Skeletal muscle satellite cell (primary cell): ENCODE measurements at regions not wholly inside any gene's neighbourhood (a gene's known extent, or its start where the extent isn't known, plus 50 kb on each side); places are given as distances from the start of the nearest gene placed in this dataset.
A peak's percentile ranks its signal among the peaks of the same experiment; 100 is the strongest.
"Not testable (repeated sequence)": the region's sequence is repeated elsewhere in the genome, so short reads cannot be mapped to it uniquely, and the experiment has no call there.

Source experiments
- H3K27me3 ChIP-seq: 2 replicates; pipeline ENCODE4 v1.7.0; 2013; ENCODE audit warnings: low read length; ENCODE audit not compliant: control insufficient read depth, insufficient read depth
- H3K36me3 ChIP-seq: 2 replicates; pipeline ENCODE4 v1.7.0; 2013; ENCODE audit warnings: mild to moderate bottlenecking, control low read depth, low read length; ENCODE audit not compliant: insufficient read depth
- H3K4me1 ChIP-seq: 2 replicates; pipeline ENCODE4 v1.7.0; 2013; ENCODE audit warnings: low read length; ENCODE audit not compliant: control insufficient read depth, insufficient read depth
- H3K4me2 ChIP-seq: 2 replicates; pipeline ENCODE4 v1.7.0; 2013; ENCODE audit warnings: mild to moderate bottlenecking, low read length
- H3K4me3 ChIP-seq: 2 replicates; pipeline ENCODE4 v1.7.0; 2013; ENCODE audit warnings: low read length
- H3K9ac ChIP-seq: 2 replicates; pipeline ENCODE4 v1.7.0; 2013; ENCODE audit warnings: mild to moderate bottlenecking, low read depth, low read length, moderate library complexity
- H3K9me3 ChIP-seq: replicated peaks from 2 replicates; pipeline ENCODE4 v1.7.0; 2013; ENCODE audit warnings: mild to moderate bottlenecking, control low read depth, low read length

- no peaks in the 10 kb centered on the region for H3K9me3 ChIP-seq
- H3K4me3 ChIP-seq, result no peak overlapping the region
- no peak overlapping the region for H3K9ac ChIP-seq
- no peaks in the 10 kb centered on the region for H3K4me1 ChIP-seq
- H3K27me3 ChIP-seq, result no peaks in the 10 kb centered on the region
- no peaks in the 10 kb centered on the region for H3K36me3 ChIP-seq
- no peak overlapping the region for H3K4me2 ChIP-seq
Observed at GRCh38 chr5:153358315-153358976, 132.0 kb upstream of the GRIA1 start.

GRCh38 chr5:153360860-153361259, 129.6 kb upstream of the GRIA1 start:
- H3K9ac ChIP-seq, result no peak overlapping the region
- H3K9me3 ChIP-seq, result no peaks in the 10 kb centered on the region
- H3K4me3 ChIP-seq, result no peak overlapping the region
- no peaks in the 10 kb centered on the region for H3K4me1 ChIP-seq
- no peaks in the 10 kb centered on the region for H3K36me3 ChIP-seq
- no peak overlapping the region for H3K4me2 ChIP-seq
- no peaks in the 10 kb centered on the region for H3K27me3 ChIP-seq

GRCh38 chr5:153361735-153362409, 128.6 kb upstream of the GRIA1 start:
- no peaks in the 10 kb centered on the region for H3K4me1 ChIP-seq
- no peaks in the 10 kb centered on the region for H3K9me3 ChIP-seq
- H3K27me3 ChIP-seq, result no peaks in the 10 kb centered on the region
- no peak overlapping the region for H3K9ac ChIP-seq
- no peak overlapping the region for H3K4me2 ChIP-seq
- no peaks in the 10 kb centered on the region for H3K36me3 ChIP-seq
- H3K4me3 ChIP-seq, result no peak overlapping the region

- no peak overlapping the region for H3K4me3 ChIP-seq
- H3K4me2 ChIP-seq, result no peak overlapping the region
- no peak overlapping the region for H3K9ac ChIP-seq
- no peaks in the 10 kb centered on the region for H3K36me3 ChIP-seq
- H3K9me3 ChIP-seq, result no peaks in the 10 kb centered on the region
- no peaks in the 10 kb centered on the region for H3K27me3 ChIP-seq
- no peaks in the 10 kb centered on the region for H3K4me1 ChIP-seq
Observed at GRCh38 chr5:153365547-153365946, 124.9 kb upstream of the GRIA1 start.

- H3K4me3 ChIP-seq, result no peak overlapping the region
Observed at GRCh38 chr5:153367466-153367865, 123.0 kb upstream of the GRIA1 start.

GRCh38 chr5:153372425-153373129, 117.9 kb upstream of the GRIA1 start:
- Histone ChIP-seq H3K27me3 (no peaks in the 10 kb centered on the region), H3K36me3 (no peaks in the 10 kb centered on the region), H3K4me1 (no peaks in the 10 kb centered on the region), H3K9ac (no peak overlapping the region), H3K9me3 (no peaks in the 10 kb centered on the region), H3K4me3 (no peak overlapping the region), H3K4me2 (no peak overlapping the region)

More at GRCh38 chr5:153367466-153367865, 123.0 kb upstream of the GRIA1 start:
- Histone ChIP-seq H3K4me1 (no peaks in the 10 kb centered on the region), H3K9me3 (no peaks in the 10 kb centered on the region), H3K27me3 (no peaks in the 10 kb centered on the region), H3K4me2 (no peak overlapping the region), H3K36me3 (no peaks in the 10 kb centered on the region), H3K9ac (no peak overlapping the region)

GRCh38 chr5:153373130-153373498, 117.4 kb upstream of the GRIA1 start:
- Histone ChIP-seq H3K27me3 (no peaks in the 10 kb centered on the region), H3K36me3 (no peaks in the 10 kb centered on the region), H3K9me3 (no peaks in the 10 kb centered on the region), H3K4me1 (no peaks in the 10 kb centered on the region), H3K4me2 (no peak overlapping the region), H3K9ac (no peak overlapping the region), H3K4me3 (no peak overlapping the region)

GRCh38 chr5:153381630-153382029, 108.8 kb upstream of the GRIA1 start:
- H3K27me3 ChIP-seq, H3K4me1 ChIP-seq, H3K4me3 ChIP-seq, H3K9me3 ChIP-seq, H3K9ac ChIP-seq, H3K4me2 ChIP-seq, H3K36me3 ChIP-seq: not testable (repeated sequence)

GRCh38 chr5:153390569-153390968, 99.9 kb upstream of the GRIA1 start:
- Histone ChIP-seq H3K9ac (no peak overlapping the region), H3K4me3 (no peak overlapping the region), H3K4me1 (no peaks in the 10 kb centered on the region), H3K9me3 (no peaks in the 10 kb centered on the region), H3K36me3 (no peaks in the 10 kb centered on the region), H3K4me2 (no peak overlapping the region), H3K27me3 (no peaks in the 10 kb centered on the region)

- H3K4me3 ChIP-seq, result no peak overlapping the region
- H3K9me3 ChIP-seq, result no peaks in the 10 kb centered on the region
- no peaks in the 10 kb centered on the region for H3K36me3 ChIP-seq
- no peaks in the 10 kb centered on the region for H3K27me3 ChIP-seq
- H3K4me2 ChIP-seq, result no peak overlapping the region
- peaks cover 17% of the 10 kb centered on the region for H3K4me1 ChIP-seq
- H3K9ac ChIP-seq, result no peak overlapping the region
Observed at GRCh38 chr5:153399595-153399994, 90.9 kb upstream of the GRIA1 start.

- Histone ChIP-seq H3K9me3 (no peaks in the 10 kb centered on the region), H3K4me2 (no peak overlapping the region), H3K4me3 (peak overlapping the region; percentile 16), H3K36me3 (no peaks in the 10 kb centered on the region), H3K4me1 (peaks cover 17% of the 10 kb centered on the region), H3K27me3 (no peaks in the 10 kb centered on the region), H3K9ac (no peak overlapping the region)
Observed at GRCh38 chr5:153400931-153401330, 89.5 kb upstream of the GRIA1 start.
